ENCODE measurements at regions not wholly inside any gene's neighbourhood (a gene's known extent, or its start where the extent isn't known, plus 50 kb on each side); places are given as distances from the start of the nearest gene placed in this dataset.

DNA sequence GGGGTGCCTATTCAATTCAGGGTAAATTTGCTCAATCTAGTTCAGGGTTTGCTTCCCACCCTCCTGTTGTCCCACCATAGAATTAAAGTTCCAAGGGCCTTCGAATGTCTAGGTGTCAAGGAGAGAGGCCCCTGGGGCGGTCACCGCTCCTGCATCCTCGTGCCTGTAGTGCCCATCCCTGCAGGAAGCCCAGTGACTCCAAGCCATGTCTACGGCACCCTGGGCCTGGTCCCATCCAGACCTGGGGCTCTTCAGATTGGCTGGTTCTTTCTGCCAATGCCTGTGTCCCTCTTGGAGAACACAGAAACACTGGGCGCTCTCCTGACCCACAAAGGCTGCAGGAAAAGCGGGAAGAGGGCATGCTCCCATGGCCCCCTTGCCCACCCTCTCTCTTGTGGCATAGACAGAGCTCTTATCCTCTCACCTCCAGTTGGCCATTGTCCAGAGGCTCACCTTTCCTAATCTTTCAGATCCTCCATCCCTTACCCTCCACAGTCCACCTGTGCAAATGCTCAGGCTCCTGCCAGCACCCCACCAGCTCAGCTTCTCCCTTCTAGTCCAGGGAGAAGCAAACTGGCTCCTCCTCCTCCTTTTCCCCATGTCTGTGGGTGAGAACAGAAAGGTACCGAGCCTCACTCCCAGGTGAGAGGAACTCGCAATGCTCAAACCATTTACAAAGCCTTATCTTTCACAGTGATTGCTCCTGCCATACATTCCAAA lies 253.0 kb upstream of the IRX2 start:
- no peak overlapping the region for H3K27ac ChIP-seq (ENCODE audit: insufficient read depth, low read length)
- no peak for DNase-seq (ENCODE audit: low read depth in 2 of 2)
- H3K4me1 ChIP-seq (ENCODE audit: control insufficient read depth, extremely low read depth, insufficient read depth, low read length): no peaks in the 10 kb centered on the region
- H3K36me3 ChIP-seq (ENCODE audit: control insufficient read depth, insufficient read depth, low read length): no peaks in the 10 kb centered on the region
- no peaks in the 10 kb centered on the region for H3K79me2 ChIP-seq (ENCODE audit: control insufficient read depth, insufficient read depth, low read length)
- no peak overlapping the region for H3K4me2 ChIP-seq (ENCODE audit: extremely low read depth, insufficient read depth, low read length)
- no peak overlapping the region for H2AFZ ChIP-seq (ENCODE audit: low read length)
- H4K20me1 ChIP-seq (ENCODE audit: control insufficient read depth, extremely low read depth, insufficient read depth, low read length): no peaks in the 10 kb centered on the region
- H3K9ac ChIP-seq (ENCODE audit: insufficient read depth, low read length): no peak overlapping the region
- no peak for TF ChIP-seq CTCF (conservative IDR thresholded peaks at IDR 0.05 in 1 of 2, IDR thresholded peaks at IDR 0.05 in 1 of 2; ENCODE audit: low read depth in 1 of 2, low read length in 2 of 2)
- no peaks in the 10 kb centered on the region for H3K27me3 ChIP-seq (ENCODE audit: control insufficient read depth, insufficient read depth, low read length)
- H3K4me3 ChIP-seq (replicated peaks in 1 of 4; ENCODE audit: control extremely low read depth in 1 of 4, insufficient read depth in 1 of 4, low read depth in 3 of 4, low read length in 4 of 4): no peak overlapping the region
- H3K9me3 ChIP-seq (ENCODE audit: control insufficient read depth, insufficient read depth, low read depth, low read length): no peaks in the 10 kb centered on the region

- no peak overlapping the region for H3K9ac ChIP-seq (ENCODE audit: insufficient read depth, low read length)
- DNase-seq (ENCODE audit: low read depth in 2 of 2): no peak
- H3K36me3 ChIP-seq (ENCODE audit: control insufficient read depth, insufficient read depth, low read length): no peaks in the 10 kb centered on the region
- H4K20me1 ChIP-seq (ENCODE audit: control insufficient read depth, extremely low read depth, insufficient read depth, low read length): no peaks in the 10 kb centered on the region
- H3K27ac ChIP-seq (ENCODE audit: insufficient read depth, low read length): no peak overlapping the region
- no peak for TF ChIP-seq CTCF (conservative IDR thresholded peaks at IDR 0.05 in 1 of 2, IDR thresholded peaks at IDR 0.05 in 1 of 2; ENCODE audit: low read depth in 1 of 2, low read length in 2 of 2)
- no peak for TF ChIP-seq EZH2 (IDR thresholded peaks at IDR 0.05; ENCODE audit: low read length, missing control alignments)
- H3K4me2 ChIP-seq (ENCODE audit: extremely low read depth, insufficient read depth, low read length): no peak overlapping the region
- H3K79me2 ChIP-seq (ENCODE audit: control insufficient read depth, insufficient read depth, low read length): no peaks in the 10 kb centered on the region
- no peaks in the 10 kb centered on the region for H3K27me3 ChIP-seq (ENCODE audit: control insufficient read depth, insufficient read depth, low read length)
- H2AFZ ChIP-seq (ENCODE audit: low read length): no peak overlapping the region
- no peak overlapping the region for H3K4me3 ChIP-seq (replicated peaks in 1 of 4; ENCODE audit: control extremely low read depth in 1 of 4, insufficient read depth in 1 of 4, low read depth in 3 of 4, low read length in 4 of 4)
- no peaks in the 10 kb centered on the region for H3K4me1 ChIP-seq (ENCODE audit: control insufficient read depth, extremely low read depth, insufficient read depth, low read length)
- no peaks in the 10 kb centered on the region for H3K9me3 ChIP-seq (ENCODE audit: control insufficient read depth, insufficient read depth, low read depth, low read length)
Measured at GRCh38 chr5:3002230-3002629, 250.8 kb upstream of the IRX2 start.

- H3K9ac ChIP-seq (ENCODE audit: insufficient read depth, low read length): no peak overlapping the region
- no peaks in the 10 kb centered on the region for H4K20me1 ChIP-seq (ENCODE audit: control insufficient read depth, extremely low read depth, insufficient read depth, low read length)
- H3K4me3 ChIP-seq (replicated peaks in 1 of 4; ENCODE audit: control extremely low read depth in 1 of 4, insufficient read depth in 1 of 4, low read depth in 3 of 4, low read length in 4 of 4): no peak overlapping the region
Measured at GRCh38 chr5:3000631-3001030, 249.2 kb upstream of the IRX2 start.

More at GRCh38 chr5:3000631-3001030, 249.2 kb upstream of the IRX2 start:
- no peaks in the 10 kb centered on the region for H3K36me3 ChIP-seq (ENCODE audit: control insufficient read depth, insufficient read depth, low read length)
- TF ChIP-seq CTCF (conservative IDR thresholded peaks at IDR 0.05 in 1 of 2, IDR thresholded peaks at IDR 0.05 in 1 of 2; ENCODE audit: low read depth in 1 of 2, low read length in 2 of 2) (no peak), EZH2 (IDR thresholded peaks at IDR 0.05; ENCODE audit: low read length, missing control alignments) (no peak)
- no peak overlapping the region for H3K27ac ChIP-seq (ENCODE audit: insufficient read depth, low read length)
- no peak overlapping the region for H3K4me2 ChIP-seq (ENCODE audit: extremely low read depth, insufficient read depth, low read length)
- no peaks in the 10 kb centered on the region for H3K4me1 ChIP-seq (ENCODE audit: control insufficient read depth, extremely low read depth, insufficient read depth, low read length)
- no peaks in the 10 kb centered on the region for H3K27me3 ChIP-seq (ENCODE audit: control insufficient read depth, insufficient read depth, low read length)
- no peaks in the 10 kb centered on the region for H3K79me2 ChIP-seq (ENCODE audit: control insufficient read depth, insufficient read depth, low read length)
- no peak overlapping the region for H2AFZ ChIP-seq (ENCODE audit: low read length)
- no peak for DNase-seq (ENCODE audit: low read depth in 2 of 2)
- no peaks in the 10 kb centered on the region for H3K9me3 ChIP-seq (ENCODE audit: control insufficient read depth, insufficient read depth, low read depth, low read length)
